Ishikawa (cell line): ENCODE measurements at regions not wholly inside any gene's neighbourhood (a gene's known extent, or its start where the extent isn't known, plus 50 kb on each side); places are given as distances from the start of the nearest gene placed in this dataset.

Experiments
- CEBPB ChIP-seq: IDR thresholded peaks from 2 replicates; pipeline ENCODE4 v1.6.1; 2012
- CREB1 ChIP-seq: IDR thresholded peaks from 2 replicates; pipeline ENCODE4 v1.6.1; 2012; ENCODE audit warnings: low read depth
- EGR1 ChIP-seq: IDR thresholded peaks from 2 replicates; pipeline ENCODE4 v1.6.1; 2012
- EP300 ChIP-seq: IDR thresholded peaks from 2 replicates; pipeline ENCODE4 v1.6.1; 2012; ENCODE audit warnings: borderline replicate concordance
- FOXM1 ChIP-seq: IDR thresholded peaks from 2 replicates; pipeline ENCODE4 v1.6.1; 2012; ENCODE audit warnings: low read depth, borderline replicate concordance
- MAX ChIP-seq: IDR thresholded peaks from 2 replicates; pipeline ENCODE4 v1.6.1; 2012
- NFIC ChIP-seq: IDR thresholded peaks from 2 replicates; pipeline ENCODE4 v1.6.1; 2012
- RAD21 ChIP-seq: IDR thresholded peaks from 2 replicates; pipeline ENCODE4 v1.6.1; 2012; ENCODE audit warnings: low read depth
- TAF1 ChIP-seq: IDR thresholded peaks from 2 replicates; pipeline ENCODE4 v1.6.1; 2012; ENCODE audit warnings: low read depth, mild to moderate bottlenecking
- TCF12 ChIP-seq: IDR thresholded peaks from 2 replicates; pipeline ENCODE4 v1.6.1; 2012; ENCODE audit warnings: low read depth
- TEAD4 ChIP-seq: IDR thresholded peaks from 2 replicates; pipeline ENCODE4 v1.6.1; 2012
- USF1 ChIP-seq: IDR thresholded peaks from 2 replicates; pipeline ENCODE4 v1.6.1; 2012
- YY1 ChIP-seq: IDR thresholded peaks from 2 replicates; pipeline ENCODE4 v1.6.1; 2012; ENCODE audit warnings: low read depth
- ZBTB7A ChIP-seq: IDR thresholded peaks from 2 replicates; pipeline ENCODE4 v1.6.1; 2012; ENCODE audit warnings: low read depth
- TF ChIP-seq, protein P1 (sequence below): IDR thresholded peaks from 2 replicates; pipeline ENCODE4 v1.6.1; 2012; ENCODE audit warnings: low read depth, mild to moderate bottlenecking

DNA sequence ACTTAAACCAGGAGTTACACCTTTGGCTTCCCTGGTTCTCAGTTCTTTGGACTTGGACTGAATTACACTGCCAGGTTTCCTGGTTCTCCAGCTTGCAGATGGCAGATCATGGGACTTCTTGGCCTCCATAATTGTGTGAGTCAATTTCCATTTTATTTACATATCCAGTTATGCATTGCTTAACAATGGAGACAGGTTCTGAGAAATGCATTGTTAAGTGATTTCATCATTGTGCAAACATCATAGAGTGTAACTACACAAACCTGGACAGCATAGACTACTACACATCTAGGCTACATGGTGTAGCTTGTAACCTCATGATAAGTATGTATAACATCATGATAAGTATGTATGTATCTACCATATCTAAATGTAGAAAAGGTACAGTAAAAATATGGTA, 276.1 kb upstream of the BTG1 start:
- no peak for TF ChIP-seq TAF1
- no peak for TF ChIP-seq TEAD4
- TF ChIP-seq, protein P1, sequence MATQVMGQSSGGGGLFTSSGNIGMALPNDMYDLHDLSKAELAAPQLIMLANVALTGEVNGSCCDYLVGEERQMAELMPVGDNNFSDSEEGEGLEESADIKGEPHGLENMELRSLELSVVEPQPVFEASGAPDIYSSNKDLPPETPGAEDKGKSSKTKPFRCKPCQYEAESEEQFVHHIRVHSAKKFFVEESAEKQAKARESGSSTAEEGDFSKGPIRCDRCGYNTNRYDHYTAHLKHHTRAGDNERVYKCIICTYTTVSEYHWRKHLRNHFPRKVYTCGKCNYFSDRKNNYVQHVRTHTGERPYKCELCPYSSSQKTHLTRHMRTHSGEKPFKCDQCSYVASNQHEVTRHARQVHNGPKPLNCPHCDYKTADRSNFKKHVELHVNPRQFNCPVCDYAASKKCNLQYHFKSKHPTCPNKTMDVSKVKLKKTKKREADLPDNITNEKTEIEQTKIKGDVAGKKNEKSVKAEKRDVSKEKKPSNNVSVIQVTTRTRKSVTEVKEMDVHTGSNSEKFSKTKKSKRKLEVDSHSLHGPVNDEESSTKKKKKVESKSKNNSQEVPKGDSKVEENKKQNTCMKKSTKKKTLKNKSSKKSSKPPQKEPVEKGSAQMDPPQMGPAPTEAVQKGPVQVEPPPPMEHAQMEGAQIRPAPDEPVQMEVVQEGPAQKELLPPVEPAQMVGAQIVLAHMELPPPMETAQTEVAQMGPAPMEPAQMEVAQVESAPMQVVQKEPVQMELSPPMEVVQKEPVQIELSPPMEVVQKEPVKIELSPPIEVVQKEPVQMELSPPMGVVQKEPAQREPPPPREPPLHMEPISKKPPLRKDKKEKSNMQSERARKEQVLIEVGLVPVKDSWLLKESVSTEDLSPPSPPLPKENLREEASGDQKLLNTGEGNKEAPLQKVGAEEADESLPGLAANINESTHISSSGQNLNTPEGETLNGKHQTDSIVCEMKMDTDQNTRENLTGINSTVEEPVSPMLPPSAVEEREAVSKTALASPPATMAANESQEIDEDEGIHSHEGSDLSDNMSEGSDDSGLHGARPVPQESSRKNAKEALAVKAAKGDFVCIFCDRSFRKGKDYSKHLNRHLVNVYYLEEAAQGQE, result no peak
- TF ChIP-seq YY1, result no peak
- TF ChIP-seq USF1, result no peak

DNA sequence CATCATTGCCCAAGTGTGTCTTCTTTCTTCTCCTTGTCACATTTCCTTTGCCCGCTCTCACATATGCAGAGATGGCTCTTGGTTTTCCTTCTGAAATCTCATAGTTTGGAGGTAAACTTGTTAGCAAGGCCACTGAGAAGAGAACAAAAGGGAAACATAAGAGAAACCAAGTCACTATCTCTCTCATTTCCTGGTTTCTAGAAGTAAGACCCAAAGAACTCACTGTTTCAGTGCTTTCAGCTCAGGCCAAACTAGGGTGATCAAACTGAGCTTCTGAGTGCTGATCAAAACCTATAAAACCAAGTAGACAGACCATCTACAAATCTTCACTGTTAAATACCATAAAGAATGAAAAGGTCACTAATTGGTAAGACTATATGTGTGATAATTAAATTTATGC, 275.4 kb upstream of the BTG1 start:
- no peak for TF ChIP-seq EGR1
- no peak for TF ChIP-seq YY1
- TF ChIP-seq NFIC, result no peak
- TF ChIP-seq TCF12, result no peak
- TF ChIP-seq USF1, result no peak
- TF ChIP-seq TEAD4, result no peak
- TF ChIP-seq CREB1, result no peak
- no peak for TF ChIP-seq EP300
- TF ChIP-seq RAD21, result no peak
- TF ChIP-seq MAX, result no peak
- TF ChIP-seq, protein P1, result no peak
- no peak for TF ChIP-seq FOXM1
- no peak for TF ChIP-seq CEBPB
- TF ChIP-seq TAF1, result no peak

GRCh38 chr12:92419201-92419600, 273.6 kb upstream of the BTG1 start:
- TF ChIP-seq MAX (no peak), FOXM1 (no peak), EP300 (no peak), USF1 (no peak), CREB1 (no peak), TCF12 (no peak), CEBPB (no peak), NFIC (no peak), TEAD4 (no peak), YY1 (no peak)

GRCh38 chr12:92418381-92418780, 272.7 kb upstream of the BTG1 start:
- no peak for TF ChIP-seq TCF12

DNA sequence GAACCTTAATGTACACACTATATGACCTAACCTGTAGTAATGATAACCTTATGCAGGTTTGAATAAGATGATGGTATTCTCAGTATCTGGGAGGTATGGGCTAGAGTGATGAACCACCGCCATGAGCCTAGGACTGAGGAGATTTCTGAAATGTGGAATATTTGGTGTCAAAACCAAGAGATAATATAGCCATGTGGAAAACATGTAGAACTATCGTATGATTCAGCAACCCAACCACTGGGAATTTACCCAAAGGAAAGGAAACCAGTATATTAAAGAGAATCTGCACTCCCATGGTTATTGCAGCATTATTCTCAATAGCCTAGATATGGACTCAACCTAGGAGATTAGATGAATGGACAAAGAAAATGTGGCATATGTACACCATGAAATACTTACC, 271.7 kb upstream of the BTG1 start:
- TF ChIP-seq MAX, result no peak
- TF ChIP-seq NFIC, result no peak
- TF ChIP-seq, protein P1, result no peak
- TF ChIP-seq FOXM1, result no peak
- no peak for TF ChIP-seq EGR1
- no peak for TF ChIP-seq RAD21
- no peak for TF ChIP-seq TEAD4
- TF ChIP-seq ZBTB7A, result no peak
- TF ChIP-seq YY1, result no peak
- no peak for TF ChIP-seq TAF1
- TF ChIP-seq USF1, result no peak
- no peak for TF ChIP-seq EP300
